Skeletal muscle satellite cell (primary cell): ENCODE measurements at regions not wholly inside any gene's neighbourhood (a gene's known extent, or its start where the extent isn't known, plus 50 kb on each side); places are given as distances from the start of the nearest gene placed in this dataset.

Experiments
- H3K27me3 ChIP-seq: 2 replicates; pipeline ENCODE4 v1.7.0; 2013; ENCODE audit warnings: low read length; ENCODE audit not compliant: control insufficient read depth, insufficient read depth
- H3K36me3 ChIP-seq: 2 replicates; pipeline ENCODE4 v1.7.0; 2013; ENCODE audit warnings: mild to moderate bottlenecking, control low read depth, low read length; ENCODE audit not compliant: insufficient read depth
- H3K4me1 ChIP-seq: 2 replicates; pipeline ENCODE4 v1.7.0; 2013; ENCODE audit warnings: low read length; ENCODE audit not compliant: control insufficient read depth, insufficient read depth
- H3K4me2 ChIP-seq: 2 replicates; pipeline ENCODE4 v1.7.0; 2013; ENCODE audit warnings: mild to moderate bottlenecking, low read length
- H3K4me3 ChIP-seq: 2 replicates; pipeline ENCODE4 v1.7.0; 2013; ENCODE audit warnings: low read length
- H3K9ac ChIP-seq: 2 replicates; pipeline ENCODE4 v1.7.0; 2013; ENCODE audit warnings: mild to moderate bottlenecking, low read depth, low read length, moderate library complexity
- H3K9me3 ChIP-seq: replicated peaks from 2 replicates; pipeline ENCODE4 v1.7.0; 2013; ENCODE audit warnings: mild to moderate bottlenecking, control low read depth, low read length

GRCh38 chr20:12924126-12924525 is 84.6 kb upstream of the SPTLC3 start:
- Histone ChIP-seq H3K9ac (no peak overlapping the region), H3K27me3 (peaks cover 4% of the 10 kb centered on the region), H3K9me3 (no peaks in the 10 kb centered on the region), H3K36me3 (no peaks in the 10 kb centered on the region), H3K4me3 (no peak overlapping the region), H3K4me2 (no peak overlapping the region), H3K4me1 (peaks cover 27% of the 10 kb centered on the region)

DNA sequence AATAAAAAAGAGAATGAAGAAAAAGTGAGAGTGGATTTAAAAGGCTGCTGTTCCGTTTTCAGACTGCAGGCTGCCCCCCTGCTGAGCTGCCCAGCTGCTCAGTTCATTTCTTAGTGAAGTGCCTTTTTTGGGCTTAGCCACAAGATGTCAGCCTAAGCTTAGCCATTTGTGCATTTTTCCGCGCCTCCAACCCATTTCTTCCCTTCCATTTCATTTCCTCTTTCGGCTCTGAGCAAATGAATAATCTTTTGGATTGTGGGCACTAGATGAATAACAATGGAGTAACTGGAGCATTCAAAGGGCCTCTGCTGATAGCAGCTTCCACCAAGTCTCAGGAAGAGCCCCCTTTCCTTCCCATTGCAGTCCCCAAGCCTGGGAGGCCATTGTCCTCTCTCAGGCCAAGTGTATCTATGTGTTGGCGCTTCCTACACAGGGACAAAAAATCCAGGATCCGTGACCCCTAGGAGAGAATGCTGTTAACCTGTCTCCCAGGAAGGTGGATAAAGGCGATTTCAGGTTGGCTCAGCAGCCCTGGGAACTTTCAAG is 83.5 kb upstream of the SPTLC3 start:
- Histone ChIP-seq H3K4me3 (no peak overlapping the region), H3K4me1 (peaks cover 38% of the 10 kb centered on the region), H3K36me3 (no peaks in the 10 kb centered on the region), H3K27me3 (peaks cover 4% of the 10 kb centered on the region), H3K9ac (peak overlapping the region; percentile 12), H3K4me2 (peak overlapping the region; percentile 53), H3K9me3 (no peaks in the 10 kb centered on the region)

GRCh38 chr20:12925863-12926793 is 82.6 kb upstream of the SPTLC3 start:
- no peak overlapping the region for H3K4me2 ChIP-seq
- H3K4me1 ChIP-seq: peaks cover 38% of the 10 kb centered on the region
- H3K27me3 ChIP-seq: peaks cover 4% of the 10 kb centered on the region
- no peak overlapping the region for H3K9ac ChIP-seq
- no peaks in the 10 kb centered on the region for H3K9me3 ChIP-seq
- no peaks in the 10 kb centered on the region for H3K36me3 ChIP-seq
- H3K4me3 ChIP-seq: no peak overlapping the region

GRCh38 chr20:12927489-12927888 is 81.3 kb upstream of the SPTLC3 start:
- H3K9me3 ChIP-seq: no peaks in the 10 kb centered on the region

GRCh38 chr20:12928358-12928754 is 80.4 kb upstream of the SPTLC3 start:
- no peaks in the 10 kb centered on the region for H3K36me3 ChIP-seq
- H3K9me3 ChIP-seq: no peaks in the 10 kb centered on the region
- no peak overlapping the region for H3K4me3 ChIP-seq
- peaks cover 4% of the 10 kb centered on the region for H3K27me3 ChIP-seq
- H3K9ac ChIP-seq: no peak overlapping the region
- peak overlapping the region; percentile 9 for H3K4me2 ChIP-seq
- H3K4me1 ChIP-seq: peaks cover 38% of the 10 kb centered on the region

More at GRCh38 chr20:12927489-12927888, 81.3 kb upstream of the SPTLC3 start:
- peaks cover 38% of the 10 kb centered on the region for H3K4me1 ChIP-seq
- H3K4me2 ChIP-seq: peak overlapping the region; percentile 3
- H3K9ac ChIP-seq: no peak overlapping the region
- H3K4me3 ChIP-seq: no peak overlapping the region
- no peaks in the 10 kb centered on the region for H3K36me3 ChIP-seq
- peaks cover 4% of the 10 kb centered on the region for H3K27me3 ChIP-seq

- H3K27me3 ChIP-seq: peaks cover 4% of the 10 kb centered on the region
- no peaks in the 10 kb centered on the region for H3K36me3 ChIP-seq
- peaks cover 38% of the 10 kb centered on the region for H3K4me1 ChIP-seq
- no peaks in the 10 kb centered on the region for H3K9me3 ChIP-seq
- H3K4me2 ChIP-seq: peak overlapping the region; percentile 57
- no peak overlapping the region for H3K4me3 ChIP-seq
- peak overlapping the region; percentile 5 for H3K9ac ChIP-seq
Observed at GRCh38 chr20:12928755-12929401, 79.9 kb upstream of the SPTLC3 start.

DNA sequence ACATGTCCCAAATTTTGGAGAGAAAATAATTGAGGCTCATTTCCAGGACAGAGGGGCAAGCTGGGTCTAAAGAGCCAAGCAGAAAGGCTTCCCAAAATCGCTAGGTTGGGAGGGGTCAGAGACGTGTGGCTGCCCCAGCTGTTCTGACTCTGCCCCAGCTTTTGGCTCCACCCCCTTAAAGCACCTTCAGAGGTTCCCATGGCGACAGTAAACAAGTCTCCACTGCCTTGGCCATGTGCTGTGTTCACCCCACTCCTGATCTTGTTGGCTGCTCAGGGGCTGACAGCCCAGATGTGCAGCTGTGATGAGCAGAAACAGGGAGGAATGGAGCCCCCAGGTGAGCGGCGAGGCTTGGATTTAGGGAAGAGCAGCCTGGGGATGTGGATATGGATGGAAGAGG is 72.8 kb upstream of the SPTLC3 start:
- H3K9ac ChIP-seq: no peak overlapping the region
- H3K4me3 ChIP-seq: no peak overlapping the region
- peaks cover 21% of the 10 kb centered on the region for H3K4me1 ChIP-seq
- no peaks in the 10 kb centered on the region for H3K27me3 ChIP-seq
- H3K9me3 ChIP-seq: no peaks in the 10 kb centered on the region
- H3K36me3 ChIP-seq: no peaks in the 10 kb centered on the region
- H3K4me2 ChIP-seq: peak overlapping the region; percentile 44

DNA sequence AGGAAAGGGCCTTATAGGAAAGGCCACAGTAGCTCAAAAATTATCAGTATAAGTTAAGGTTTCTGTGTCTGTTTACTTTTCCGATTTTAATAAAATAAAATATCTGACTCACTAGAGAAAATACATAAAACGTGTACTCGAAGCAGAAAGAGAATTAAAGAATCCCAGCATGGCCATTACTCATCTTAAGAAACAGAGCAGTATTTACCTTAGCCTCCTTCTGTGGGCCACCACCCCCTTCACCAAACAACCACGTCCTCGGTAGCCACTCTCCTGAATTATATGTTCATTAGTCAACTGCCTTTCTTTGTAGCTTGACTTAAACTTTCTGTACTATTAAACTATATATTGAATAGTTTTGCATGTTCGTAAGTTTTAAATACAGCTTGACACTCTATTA is 72.2 kb upstream of the SPTLC3 start:
- H3K9ac ChIP-seq: no peak overlapping the region
- no peaks in the 10 kb centered on the region for H3K9me3 ChIP-seq
- peaks cover 23% of the 10 kb centered on the region for H3K4me1 ChIP-seq
- H3K4me3 ChIP-seq: no peak overlapping the region
- no peaks in the 10 kb centered on the region for H3K27me3 ChIP-seq
- peak overlapping the region; percentile 44 for H3K4me2 ChIP-seq
- no peaks in the 10 kb centered on the region for H3K36me3 ChIP-seq

DNA sequence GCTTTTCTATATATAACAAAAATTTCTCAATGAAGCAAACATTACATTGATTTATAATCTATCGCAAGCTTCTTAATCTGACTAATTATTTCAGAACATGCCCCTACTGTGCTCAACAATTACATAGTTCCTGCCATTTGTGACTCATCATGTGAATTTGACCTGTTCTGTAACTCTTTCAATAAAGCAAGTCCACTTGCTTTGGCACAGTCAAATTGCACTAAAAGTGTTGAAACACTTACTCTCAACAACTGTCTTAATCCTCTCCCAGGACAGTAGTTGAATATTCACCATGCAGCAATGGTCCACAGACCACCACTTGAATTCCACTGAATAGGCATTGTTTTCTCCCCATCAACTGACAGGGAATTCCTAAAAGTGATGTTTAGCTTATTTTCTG is 67.7 kb upstream of the SPTLC3 start:
- Histone ChIP-seq H3K9me3 (no peaks in the 10 kb centered on the region), H3K36me3 (no peaks in the 10 kb centered on the region), H3K4me2 (no peak overlapping the region), H3K4me1 (peaks cover 18% of the 10 kb centered on the region), H3K27me3 (no peaks in the 10 kb centered on the region), H3K4me3 (no peak overlapping the region), H3K9ac (no peak overlapping the region)

- Histone ChIP-seq H3K4me2 (no peak overlapping the region), H3K36me3 (no peaks in the 10 kb centered on the region), H3K9ac (no peak overlapping the region), H3K4me1 (peaks cover 9% of the 10 kb centered on the region), H3K4me3 (no peak overlapping the region), H3K9me3 (no peaks in the 10 kb centered on the region), H3K27me3 (no peaks in the 10 kb centered on the region)
Observed at GRCh38 chr20:12942123-12942522, 66.6 kb upstream of the SPTLC3 start.

DNA sequence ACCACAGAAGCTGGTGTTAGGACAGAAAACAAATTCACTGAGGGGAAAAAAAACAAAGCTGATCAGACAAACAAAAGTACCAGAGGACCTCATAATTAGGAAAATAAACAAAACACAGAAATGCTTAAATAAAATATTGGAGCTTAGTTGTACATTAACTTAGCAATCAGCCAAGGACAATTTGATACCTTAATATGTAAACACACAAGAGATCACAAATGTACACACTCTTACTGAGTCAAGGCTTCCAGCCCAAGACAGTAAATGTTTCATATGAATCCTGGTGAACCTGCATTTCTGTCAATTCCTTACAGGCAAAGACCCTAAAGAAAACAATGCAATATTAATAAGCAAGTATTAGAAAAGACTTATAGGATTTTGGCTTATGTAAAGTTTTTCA is 62.0 kb upstream of the SPTLC3 start:
- Histone ChIP-seq H3K4me1 (no peaks in the 10 kb centered on the region), H3K4me2 (no peak overlapping the region), H3K9ac (no peak overlapping the region), H3K27me3 (no peaks in the 10 kb centered on the region), H3K9me3 (no peaks in the 10 kb centered on the region), H3K36me3 (no peaks in the 10 kb centered on the region), H3K4me3 (no peak overlapping the region)
